ENCODE measurements at regions not wholly inside any gene's neighbourhood (a gene's known extent, or its start where the extent isn't known, plus 50 kb on each side); places are given as distances from the start of the nearest gene placed in this dataset.
"Not testable (repeated sequence)": the region's sequence is repeated elsewhere in the genome, so short reads cannot be mapped to it uniquely, and the experiment has no call there.

- DNase-seq = no peak
Measured at GRCh38 chr6:141445928-141446628, 686.6 kb upstream of the GJE1 start.

GRCh38 chr6:141443668-141444289 is 688.9 kb upstream of the GJE1 start:
- DNase-seq = no peak

GRCh38 chr6:141443032-141443431 is 689.7 kb upstream of the GJE1 start:
- DNase-seq = no peak

GRCh38 chr6:141439513-141439912 is 693.2 kb upstream of the GJE1 start:
- DNase-seq = no peak

- DNase-seq = no peak
Measured at GRCh38 chr6:141437685-141438084, 695.0 kb upstream of the GJE1 start.

GRCh38 chr6:141437011-141437410 is 695.7 kb upstream of the GJE1 start:
- DNase-seq = no peak

GRCh38 chr6:141426400-141426980 is 706.2 kb upstream of the GJE1 start:
- no peak for DNase-seq

- no peak for DNase-seq
Measured at GRCh38 chr6:141421378-141421777, 711.3 kb upstream of the GJE1 start.

- no peak for DNase-seq
Measured at GRCh38 chr6:141418076-141418475, 714.6 kb upstream of the GJE1 start.

GRCh38 chr6:141415896-141416295 is 716.8 kb upstream of the GJE1 start:
- no peak for DNase-seq

- no peak for DNase-seq
Measured at GRCh38 chr6:141413196-141413595, 719.5 kb upstream of the GJE1 start.

- DNase-seq = no peak
Measured at GRCh38 chr6:141406761-141407160, 726.0 kb upstream of the GJE1 start.

GRCh38 chr6:141403827-141404226 is 728.9 kb upstream of the GJE1 start:
- DNase-seq = no peak

GRCh38 chr6:141403103-141403502 is 729.6 kb upstream of the GJE1 start:
- no peak for DNase-seq

- DNase-seq = no peak
Measured at GRCh38 chr6:141402489-141402888, 730.2 kb upstream of the GJE1 start.

- DNase-seq = no peak
Measured at GRCh38 chr6:141401851-141402250, 730.9 kb upstream of the GJE1 start.

GRCh38 chr6:141401168-141401567 is 731.6 kb upstream of the GJE1 start:
- DNase-seq = no peak

GRCh38 chr6:141398949-141399348 is 733.8 kb upstream of the GJE1 start:
- no peak for DNase-seq

GRCh38 chr6:141395443-141396008 is 737.2 kb upstream of the GJE1 start:
- no peak for DNase-seq

- no peak for DNase-seq
Measured at GRCh38 chr6:141394565-141395051, 738.1 kb upstream of the GJE1 start.

- DNase-seq = no peak
Measured at GRCh38 chr6:141394125-141394536, 738.6 kb upstream of the GJE1 start.

GRCh38 chr6:141393405-141394124 is 739.2 kb upstream of the GJE1 start:
- DNase-seq = no peak

GRCh38 chr6:141391135-141391534 is 741.6 kb upstream of the GJE1 start:
- not testable (repeated sequence) for DNase-seq

Data from activated CD4-positive, alpha-beta T cell treated with anti-CD3 and anti-CD28 coated beads, Interleukin-2, amount 50 U/mL, for 1 hour (primary cell).